GM12873 (cell line): ENCODE measurements at regions not wholly inside any gene's neighbourhood (a gene's known extent, or its start where the extent isn't known, plus 50 kb on each side); places are given as distances from the start of the nearest gene placed in this dataset.

Experiments used
- CTCF ChIP-seq: IDR thresholded peaks from 2 replicates; pipeline ENCODE4 v1.5.1; 2012; ENCODE audit warnings: low read depth, mild to moderate bottlenecking, moderate library complexity, low read length, control low read depth; ENCODE audit not compliant: insufficient read depth; ENCODE audit errors: missing control alignments

GRCh38 chr2:18975506-18976167, 382.8 kb downstream of the OSR1 start:
- no peak for TF ChIP-seq CTCF

- TF ChIP-seq CTCF: no peak
Measured at GRCh38 chr2:18971628-18972027, 382.3 kb upstream of the NT5C1B start.

DNA sequence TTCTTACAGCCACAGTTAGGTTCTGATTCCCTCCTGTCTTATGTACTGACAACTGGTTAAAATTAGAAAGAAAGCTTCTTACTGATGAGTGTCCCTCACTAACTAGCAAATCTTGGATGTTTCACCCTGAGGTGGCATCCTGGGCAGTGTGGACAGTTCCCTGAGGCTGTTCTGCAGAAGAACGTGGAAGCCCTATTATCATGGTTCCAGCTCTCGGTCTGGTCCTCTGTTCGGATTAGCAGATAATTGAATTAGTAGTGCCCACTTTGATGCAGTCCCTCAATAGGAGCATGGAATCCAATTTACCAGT, 381.7 kb upstream of the NT5C1B start:
- no peak for TF ChIP-seq CTCF

- TF ChIP-seq CTCF: no peak
Measured at GRCh38 chr2:18966131-18966530, 376.8 kb upstream of the NT5C1B start.

- TF ChIP-seq CTCF: no peak
Measured at GRCh38 chr2:18961991-18962421, 372.6 kb upstream of the NT5C1B start.

- no peak for TF ChIP-seq CTCF
Measured at GRCh38 chr2:18959952-18960717, 370.8 kb upstream of the NT5C1B start.

DNA sequence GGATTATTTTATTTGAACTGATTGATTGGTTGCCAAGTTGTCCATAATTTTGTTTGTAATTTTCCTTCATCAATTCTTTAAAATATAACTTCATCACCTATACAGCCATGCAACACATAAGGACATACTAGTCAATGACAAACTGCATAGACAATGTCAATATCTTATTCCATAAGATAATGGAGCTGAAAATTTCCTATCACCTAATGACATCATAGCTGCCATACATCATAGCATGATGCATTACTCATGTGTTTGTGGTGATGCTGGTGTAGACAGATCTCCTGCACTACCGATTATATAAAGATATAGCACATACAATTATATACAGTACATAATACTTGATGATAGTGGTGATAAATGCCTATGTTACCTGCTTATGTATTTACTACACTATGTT, 369.8 kb upstream of the NT5C1B start:
- TF ChIP-seq CTCF: no peak
